Activated CD4-positive, alpha-beta T cell treated with anti-CD3 and anti-CD28 coated beads, Interleukin-2, amount 50 U/mL, for 24 hours (primary cell): ENCODE measurements at regions not wholly inside any gene's neighbourhood (a gene's known extent, or its start where the extent isn't known, plus 50 kb on each side); places are given as distances from the start of the nearest gene placed in this dataset.
"Not testable (repeated sequence)": the region's sequence is repeated elsewhere in the genome, so short reads cannot be mapped to it uniquely, and the experiment has no call there.

Experiments used
- DNase-seq, 2 donors: peaks; one replicate each; pipeline ENCODE4 v3.0.0-alpha.2; 2020; ENCODE audit warnings: low read depth in 1 of 2, low spot score in 1 of 2

DNA sequence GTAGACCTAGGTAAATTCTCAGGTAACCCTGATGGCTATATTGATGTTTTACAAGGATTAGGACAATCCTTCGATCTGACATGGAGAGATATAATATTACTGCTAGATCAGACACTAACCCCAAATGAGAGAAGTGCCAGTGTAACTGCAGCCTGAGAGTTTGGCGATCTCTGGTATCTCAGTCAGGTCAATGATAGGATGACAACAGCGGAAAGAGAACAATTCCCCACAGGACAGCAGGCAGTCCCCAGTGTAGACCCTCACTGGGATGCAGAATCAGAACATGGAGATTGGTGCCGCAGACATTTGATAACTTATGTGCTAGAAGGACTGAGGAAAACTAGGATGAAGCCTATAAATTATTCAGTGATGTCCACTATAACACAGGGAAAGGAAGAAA lies 228.4 kb upstream of the CWC22 start:
- not testable (repeated sequence) for DNase-seq

- not testable (repeated sequence) for DNase-seq
Measured at GRCh38 chr2:180234991-180235390, 227.9 kb upstream of the CWC22 start.

DNA sequence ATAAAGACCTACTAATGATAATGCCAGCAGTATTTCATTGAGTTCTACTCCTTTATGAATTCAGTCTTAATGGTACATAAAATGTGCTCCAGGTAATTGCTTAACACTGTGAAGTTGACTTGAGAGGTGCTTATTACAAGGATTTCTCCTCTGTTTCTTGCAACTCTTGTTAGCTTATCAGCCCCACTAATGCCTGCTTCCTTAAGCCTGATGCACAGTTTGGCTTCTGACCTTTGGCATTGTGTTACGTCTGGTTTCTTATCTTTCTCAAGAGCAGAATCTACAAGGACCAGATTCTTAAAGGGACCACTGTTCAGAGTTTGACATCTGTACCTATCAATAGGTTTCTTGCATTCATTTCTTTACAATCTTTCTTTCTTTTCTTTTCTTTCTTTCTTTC lies 223.9 kb upstream of the CWC22 start:
- DNase-seq = no peak

GRCh38 chr2:180227461-180227860 lies 220.4 kb upstream of the CWC22 start:
- no peak for DNase-seq

DNA sequence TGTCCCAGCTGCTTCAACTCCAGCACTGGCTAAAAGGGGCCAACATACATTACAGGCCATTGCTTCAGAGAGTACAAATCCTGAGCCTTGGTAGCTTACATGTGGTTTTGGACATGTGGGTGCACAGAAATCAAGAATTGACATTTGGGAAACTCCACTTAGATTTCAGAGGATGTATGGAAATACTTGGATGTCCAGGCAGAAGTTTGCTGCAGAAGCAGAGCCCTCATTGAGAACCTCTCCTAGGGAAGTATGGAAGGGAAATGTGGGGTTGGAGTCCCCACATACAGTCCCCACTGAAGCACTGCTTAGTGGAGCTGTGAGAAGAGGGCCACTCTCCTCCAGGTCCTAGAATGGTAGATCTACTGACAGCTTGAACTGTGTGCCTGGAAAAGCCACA lies 218.0 kb upstream of the CWC22 start:
- DNase-seq = no peak

DNA sequence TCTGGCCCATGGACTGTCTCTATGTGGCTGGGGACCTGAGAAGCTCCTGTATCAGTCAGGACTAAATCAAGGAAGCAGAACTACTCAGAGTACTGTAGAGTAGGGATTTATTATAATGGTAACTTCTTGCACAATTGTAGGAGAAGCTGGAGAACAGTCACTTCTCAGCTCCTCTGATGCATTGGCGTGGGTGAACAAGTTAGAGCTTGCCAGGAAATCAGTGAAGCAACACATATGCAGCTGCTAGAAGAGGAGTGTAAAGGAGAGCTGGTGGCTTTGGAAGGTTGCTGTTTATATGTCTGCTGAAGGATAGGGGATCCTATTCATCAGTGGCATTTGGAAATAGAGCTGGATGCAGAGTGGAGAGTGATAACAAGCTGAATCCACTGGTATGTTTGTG lies 215.5 kb upstream of the CWC22 start:
- DNase-seq = no peak

- no peak for DNase-seq
Measured at GRCh38 chr2:180219491-180219890, 212.4 kb upstream of the CWC22 start.

- DNase-seq = no peak
Measured at GRCh38 chr2:180208841-180209240, 201.7 kb upstream of the CWC22 start.

DNA sequence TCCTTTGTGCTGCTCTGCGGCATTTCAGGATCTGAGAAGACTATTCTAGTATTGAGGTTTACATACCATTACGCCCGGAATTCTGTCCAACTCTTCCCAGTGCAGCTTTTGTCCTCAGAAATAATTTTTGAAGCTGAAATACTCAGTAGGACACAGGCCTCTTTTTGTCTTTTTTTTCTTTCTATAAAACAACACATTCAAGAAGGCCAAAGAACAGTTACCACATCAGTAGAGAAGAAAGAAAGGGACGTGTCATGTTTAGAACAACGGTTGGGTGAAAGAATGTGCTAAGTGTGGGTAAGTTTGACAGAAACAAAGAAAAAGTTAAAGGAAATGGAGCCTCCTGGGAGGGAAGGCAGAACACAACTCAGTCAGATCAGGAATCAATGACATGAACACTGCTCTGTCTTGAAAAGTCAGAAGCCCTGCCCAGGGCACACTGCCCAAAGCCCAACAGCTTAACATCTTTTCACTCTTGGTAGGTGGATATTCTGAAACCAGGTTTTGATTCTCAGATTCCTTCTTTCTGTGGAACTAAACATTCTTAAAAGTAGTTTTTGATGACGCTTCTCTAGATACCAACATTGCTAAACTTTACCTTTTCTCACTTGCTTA lies 198.6 kb upstream of the CWC22 start:
- no peak for DNase-seq

GRCh38 chr2:180203972-180204371 lies 196.9 kb upstream of the CWC22 start:
- DNase-seq = no peak

DNA sequence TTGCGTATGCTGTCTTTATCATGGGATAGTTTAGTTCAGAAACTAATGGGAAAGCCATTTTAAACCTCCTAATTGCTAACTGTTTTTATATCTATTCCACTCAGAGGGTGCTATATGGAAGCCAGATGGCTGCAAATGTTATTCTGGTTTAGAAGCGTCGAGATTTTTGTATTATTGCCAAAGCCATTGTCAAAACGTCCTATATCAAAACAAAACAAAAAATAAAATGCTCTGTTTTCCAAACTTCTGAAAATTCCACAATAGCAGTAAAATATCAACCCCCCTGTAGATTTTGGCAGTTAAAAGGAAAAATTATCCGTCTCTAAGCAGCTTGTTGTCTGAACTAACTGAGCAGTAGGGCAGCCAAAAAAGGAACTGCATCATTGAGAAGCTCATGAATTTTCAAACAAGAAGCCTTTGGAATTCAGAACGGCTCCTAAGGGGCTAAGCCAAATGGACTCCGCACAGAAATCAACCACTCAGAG lies 195.4 kb upstream of the CWC22 start:
- no peak for DNase-seq

GRCh38 chr2:180196419-180196977 lies 189.4 kb upstream of the CWC22 start:
- no peak for DNase-seq

- DNase-seq = no peak
Measured at GRCh38 chr2:180195847-180196246, 188.8 kb upstream of the CWC22 start.

DNA sequence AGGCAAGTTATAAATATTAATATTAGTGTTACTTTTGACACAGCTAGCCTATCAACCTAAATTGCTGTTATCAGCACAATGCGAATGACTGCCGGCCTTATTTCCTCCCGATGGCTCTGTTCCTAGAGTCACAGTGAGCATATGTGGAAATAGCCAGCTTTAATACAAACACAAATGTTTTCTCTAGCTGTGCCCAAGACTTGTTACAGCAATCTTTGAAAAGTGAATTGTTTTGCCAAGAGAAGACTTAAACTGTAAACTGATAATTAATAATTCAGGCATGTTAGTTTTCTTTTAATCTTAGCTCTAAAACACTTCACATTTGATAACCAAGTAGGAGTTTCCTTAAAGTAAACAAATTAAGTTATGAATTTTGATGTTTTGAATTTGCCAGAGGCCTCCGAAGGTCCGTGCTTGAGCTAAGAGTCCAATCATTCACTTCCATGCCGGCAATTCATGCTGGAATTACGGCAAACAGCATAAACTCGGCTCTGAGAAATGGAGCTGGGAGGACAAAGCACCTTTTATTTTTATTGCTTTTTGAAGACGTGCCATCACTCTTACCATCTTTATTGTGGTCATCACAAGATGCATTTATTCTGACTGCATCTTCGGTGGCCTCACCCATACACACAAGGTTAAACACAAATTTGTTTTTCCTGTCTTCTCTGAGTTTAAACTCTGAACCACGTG lies 184.5 kb upstream of the CWC22 start:
- no peak for DNase-seq

GRCh38 chr2:180190851-180191250 lies 183.8 kb upstream of the CWC22 start:
- no peak for DNase-seq

DNA sequence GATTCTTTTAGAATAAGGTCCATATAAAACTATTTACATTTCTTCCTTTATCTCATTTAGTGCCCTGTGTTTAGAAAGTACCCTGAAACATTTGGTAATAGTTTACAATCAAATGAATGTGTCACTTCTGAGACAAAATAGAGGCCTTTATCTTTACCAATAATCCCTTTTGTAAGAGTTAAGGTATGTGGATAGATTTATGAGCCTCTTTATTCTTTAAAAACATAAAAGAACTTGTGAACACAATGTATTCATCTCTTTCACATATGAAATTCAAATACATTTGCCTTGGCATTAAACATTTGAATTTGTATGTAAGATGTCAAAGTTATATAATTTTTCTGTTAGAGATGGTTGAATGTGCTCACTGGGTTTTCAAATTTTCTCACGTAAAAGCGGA lies 180.5 kb upstream of the CWC22 start:
- no peak for DNase-seq

DNA sequence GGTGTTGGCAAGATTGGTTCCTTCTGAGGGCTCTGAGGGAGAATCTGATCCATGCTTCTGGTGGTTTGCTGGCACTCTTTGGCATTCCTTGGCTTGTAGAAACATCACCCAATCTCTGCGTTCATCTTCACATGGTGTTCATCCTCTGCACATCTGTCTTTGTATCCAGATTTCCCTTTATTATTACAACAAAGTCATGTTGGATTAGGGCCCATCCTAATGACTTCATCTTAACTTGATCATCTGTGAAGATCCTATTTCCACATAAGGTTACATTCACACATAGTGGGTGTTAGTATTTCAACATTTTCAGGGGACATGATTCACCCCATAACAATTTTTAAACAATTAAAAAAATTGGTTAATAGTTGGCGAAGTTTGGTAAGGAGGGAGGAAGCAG lies 177.4 kb upstream of the CWC22 start:
- DNase-seq = no peak

DNA sequence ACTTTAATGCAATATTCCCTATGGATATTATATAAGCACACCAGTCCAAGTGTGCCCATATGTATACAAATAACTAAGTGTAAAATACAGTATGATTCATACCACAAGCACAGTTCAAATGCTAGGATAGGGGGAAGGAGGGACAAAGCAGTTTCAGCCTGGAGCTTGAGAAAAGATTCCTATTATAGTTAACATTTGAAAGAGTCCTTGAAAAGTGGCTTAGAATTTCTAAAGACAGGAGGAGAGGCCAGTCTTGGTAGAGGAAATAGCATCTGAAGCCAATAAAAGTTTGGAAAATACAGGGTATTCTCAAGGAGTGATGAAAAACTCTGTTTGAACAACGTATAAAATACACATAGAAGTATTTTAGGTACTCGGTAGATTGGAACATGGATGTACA lies 173.4 kb upstream of the CWC22 start:
- no peak for DNase-seq

DNA sequence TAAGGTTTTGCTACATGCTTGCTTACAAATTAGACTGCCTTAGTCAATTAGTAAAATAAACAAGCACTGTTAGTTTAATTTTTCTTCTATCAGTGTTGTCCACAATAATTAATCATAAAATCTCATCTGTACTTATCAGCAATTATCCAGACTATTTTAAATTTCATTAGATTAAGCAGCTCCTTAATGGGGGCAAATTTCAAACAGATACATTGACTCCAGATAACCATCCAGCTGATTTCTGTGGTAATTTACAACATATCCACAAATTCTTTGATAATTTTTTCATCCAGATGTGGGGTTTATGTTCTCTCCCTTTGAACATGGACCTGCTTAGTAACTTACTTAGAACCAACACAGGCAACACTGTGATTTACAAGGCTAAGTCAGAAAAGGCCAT lies 170.4 kb upstream of the CWC22 start:
- no peak for DNase-seq

- DNase-seq = no peak
Measured at GRCh38 chr2:180175736-180176135, 168.6 kb upstream of the CWC22 start.

DNA sequence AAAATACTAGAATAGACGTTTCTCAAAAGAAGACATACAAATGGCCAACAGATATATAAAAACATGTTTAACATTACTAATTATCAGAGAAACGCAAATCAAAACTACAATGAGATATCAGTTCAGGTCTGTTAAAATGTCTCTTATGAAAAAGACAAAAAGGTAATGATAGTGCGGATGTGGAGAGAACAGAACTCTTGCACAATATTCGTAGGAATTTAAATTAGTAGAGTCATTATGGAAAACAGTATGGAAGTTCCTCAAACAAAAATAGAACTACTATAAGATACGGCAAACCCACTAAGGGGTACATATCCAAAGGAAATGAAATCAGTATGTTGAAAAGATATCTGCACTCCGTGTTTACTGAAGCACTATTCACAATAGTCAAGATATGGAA lies 167.5 kb upstream of the CWC22 start:
- DNase-seq = no peak

- DNase-seq = no peak
Measured at GRCh38 chr2:180169474-180169873, 162.4 kb upstream of the CWC22 start.

DNA sequence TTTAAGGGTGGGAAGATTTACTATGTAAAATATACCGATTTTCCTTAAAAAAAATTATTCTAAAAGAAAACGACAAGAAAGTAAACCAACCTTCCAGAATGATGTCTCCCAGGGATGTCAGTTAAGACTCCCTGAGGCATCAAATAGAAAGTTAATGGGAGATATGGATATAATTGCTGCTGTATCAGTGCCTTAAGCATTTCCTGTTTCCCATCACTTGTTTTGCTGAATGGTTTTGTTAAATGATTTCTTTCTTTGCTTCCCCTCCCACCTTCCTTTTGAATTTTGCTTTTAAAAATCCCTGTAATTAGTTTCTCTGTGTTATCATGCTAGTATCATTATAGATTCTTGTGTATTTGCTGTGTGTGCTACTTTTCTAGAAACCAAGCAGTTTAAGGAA lies 154.3 kb upstream of the CWC22 start:
- no peak for DNase-seq
